GM12872 (cell line): ENCODE measurements at regions not wholly inside any gene's neighbourhood (a gene's known extent, or its start where the extent isn't known, plus 50 kb on each side); places are given as distances from the start of the nearest gene placed in this dataset.

Source experiments
- TF ChIP-seq, protein P1 (sequence below): IDR thresholded peaks from 3 replicates; pipeline ENCODE4 v1.5.1; 2011; ENCODE audit warnings: low read depth, mild to moderate bottlenecking, low read length, moderate library complexity; ENCODE audit not compliant: insufficient read depth

GRCh38 chr6:115740907-115741306 is 319.8 kb downstream of the FRK start:
- TF ChIP-seq, protein P1, sequence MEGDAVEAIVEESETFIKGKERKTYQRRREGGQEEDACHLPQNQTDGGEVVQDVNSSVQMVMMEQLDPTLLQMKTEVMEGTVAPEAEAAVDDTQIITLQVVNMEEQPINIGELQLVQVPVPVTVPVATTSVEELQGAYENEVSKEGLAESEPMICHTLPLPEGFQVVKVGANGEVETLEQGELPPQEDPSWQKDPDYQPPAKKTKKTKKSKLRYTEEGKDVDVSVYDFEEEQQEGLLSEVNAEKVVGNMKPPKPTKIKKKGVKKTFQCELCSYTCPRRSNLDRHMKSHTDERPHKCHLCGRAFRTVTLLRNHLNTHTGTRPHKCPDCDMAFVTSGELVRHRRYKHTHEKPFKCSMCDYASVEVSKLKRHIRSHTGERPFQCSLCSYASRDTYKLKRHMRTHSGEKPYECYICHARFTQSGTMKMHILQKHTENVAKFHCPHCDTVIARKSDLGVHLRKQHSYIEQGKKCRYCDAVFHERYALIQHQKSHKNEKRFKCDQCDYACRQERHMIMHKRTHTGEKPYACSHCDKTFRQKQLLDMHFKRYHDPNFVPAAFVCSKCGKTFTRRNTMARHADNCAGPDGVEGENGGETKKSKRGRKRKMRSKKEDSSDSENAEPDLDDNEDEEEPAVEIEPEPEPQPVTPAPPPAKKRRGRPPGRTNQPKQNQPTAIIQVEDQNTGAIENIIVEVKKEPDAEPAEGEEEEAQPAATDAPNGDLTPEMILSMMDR = no peak

DNA sequence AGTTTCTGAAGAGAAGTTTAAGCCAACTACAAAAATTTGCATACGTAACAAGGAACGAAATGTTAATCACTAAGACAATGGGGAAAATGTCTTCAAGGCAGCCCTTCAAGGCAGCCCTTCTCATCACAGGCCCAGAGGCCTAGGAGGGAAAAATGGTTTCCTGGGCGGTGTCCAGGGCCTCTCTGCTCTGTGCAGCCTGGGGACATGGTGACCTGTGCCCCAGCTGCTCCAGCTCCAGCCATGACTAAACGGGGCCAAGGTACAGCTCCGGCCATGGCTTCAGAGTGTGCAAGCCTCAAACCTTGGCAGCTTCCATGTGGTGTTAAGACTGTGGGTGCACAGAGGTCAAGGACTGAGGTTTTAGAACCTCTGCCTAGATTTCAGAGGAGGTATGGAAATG is 325.1 kb downstream of the FRK start:
- TF ChIP-seq, protein P1 = no peak

DNA sequence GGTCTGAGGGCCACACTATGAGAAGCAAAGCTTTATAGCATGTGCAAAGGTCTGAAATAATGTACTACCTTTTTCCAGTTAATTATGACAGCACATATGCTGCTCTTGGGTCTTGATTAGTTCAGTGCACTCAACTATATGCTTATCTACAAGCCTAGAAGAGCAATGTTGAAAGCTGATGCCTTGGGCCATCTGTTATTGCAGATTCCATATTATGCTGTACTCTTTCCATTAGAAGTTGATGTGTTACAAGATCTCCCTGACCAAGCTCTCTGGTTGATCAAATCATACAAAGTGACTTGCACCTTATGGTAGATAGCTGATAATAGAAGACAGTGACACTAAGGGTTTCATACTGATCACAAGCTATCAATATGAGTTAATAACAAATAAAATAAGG is 327.3 kb downstream of the FRK start:
- TF ChIP-seq, protein P1 = no peak

DNA sequence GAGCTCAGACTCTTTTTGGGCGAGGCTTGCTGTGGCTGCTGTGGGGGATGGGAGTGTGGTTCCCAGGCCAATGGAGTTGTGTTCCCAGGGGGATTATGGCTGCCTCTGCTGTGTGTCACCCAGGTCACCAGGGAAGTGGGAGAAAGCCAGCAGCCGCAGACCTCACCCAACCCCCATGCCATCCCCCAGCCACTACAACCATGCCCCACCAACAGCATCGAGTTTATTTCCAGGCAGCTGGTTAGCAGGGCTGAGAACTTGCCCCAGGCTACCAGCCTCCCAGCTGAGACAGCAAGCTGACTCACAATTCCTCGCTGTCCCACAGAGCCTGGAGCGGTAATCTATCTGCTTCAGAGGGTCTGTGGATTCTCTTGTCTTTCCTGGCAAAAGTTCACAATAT is 331.7 kb downstream of the FRK start:
- TF ChIP-seq, protein P1 = no peak

- TF ChIP-seq, protein P1 = no peak
Observed at GRCh38 chr6:115728171-115728570, 332.5 kb downstream of the FRK start.

GRCh38 chr6:115721564-115721963 is 339.1 kb downstream of the FRK start:
- TF ChIP-seq, protein P1 = no peak

DNA sequence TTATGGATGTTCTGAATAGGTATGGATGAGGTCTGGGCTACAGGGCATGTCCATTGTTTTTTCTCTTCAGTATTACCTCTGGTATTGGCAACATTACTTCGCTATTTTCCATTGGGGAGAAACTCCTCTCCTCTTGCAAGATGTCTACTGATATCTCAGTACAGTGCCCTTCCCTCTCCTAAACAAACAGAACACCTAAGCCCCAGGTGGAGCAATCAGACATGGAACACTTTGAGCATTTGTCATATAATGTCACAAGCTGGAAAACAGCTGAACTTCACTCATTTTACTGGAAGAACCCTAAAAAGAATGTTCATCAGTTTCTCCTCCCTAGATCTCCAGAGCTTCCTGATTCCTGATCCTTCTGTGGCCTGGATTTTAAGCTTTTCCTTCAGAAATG is 339.8 kb downstream of the FRK start:
- TF ChIP-seq, protein P1 = no peak

DNA sequence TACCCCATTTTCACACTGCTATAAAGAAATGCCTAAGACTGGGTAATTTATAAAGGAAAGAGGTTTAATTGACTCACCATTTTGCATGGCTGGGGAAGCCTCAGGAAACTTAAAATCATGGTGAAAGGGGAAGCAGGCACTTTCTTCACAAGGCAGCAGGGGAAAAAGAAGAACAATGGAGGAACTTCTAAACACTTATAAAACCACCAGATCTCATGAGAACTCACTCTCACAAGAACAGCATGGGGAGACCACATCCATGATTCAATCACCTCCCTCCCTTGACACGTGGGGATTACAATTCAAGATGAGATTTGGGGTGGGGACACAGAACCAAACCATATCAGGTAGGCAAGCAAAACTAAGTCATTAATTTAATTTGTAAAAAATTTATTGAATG is 343.2 kb downstream of the FRK start:
- TF ChIP-seq, protein P1 = no peak
